HepG2 (cell line): ENCODE measurements at regions not wholly inside any gene's neighbourhood (a gene's known extent, or its start where the extent isn't known, plus 50 kb on each side); places are given as distances from the start of the nearest gene placed in this dataset.

ENCODE experiments used
- ATAC-seq: fragments of 200-7000 bp; cut with Tn5 transposase; 3 replicates; pipeline ENCODE4 v1.9.1; 2020; ENCODE audit warnings: mild to moderate bottlenecking, moderate library complexity
- BruUV-seq: library from RNA; stranded (reverse); fragments of 400-500 nt; replicated peaks from 2 replicates; lab custom pipeline; 2021; lab: Mats Ljungman, UMichigan
- CTCF ChIA-PET: fragments of 300-600 bp; formaldehyde crosslinking; extraction: SDS; loops from one replicate; lab custom pipeline; 2021; ENCODE audit warnings: low total read pairs, inconsistent platforms, low intra/inter-chr PET ratio; lab: Yijun Ruan, JAX
- POLR2A ChIA-PET: fragments of 350-600 bp; sonication (Branson Sonifier 250); formaldehyde crosslinking; loops from one replicate; lab custom pipeline; 2020; ENCODE audit warnings: antibody characterized with exemption, inconsistent platforms; lab: Yijun Ruan, JAX
- DNase-seq: peaks from one replicate; pipeline ENCODE4 v3.0.0-alpha.2; 2015; ENCODE audit warnings: low spot score
- FAIRE-seq: peaks from 3 replicates; lab custom pipeline; 2011; peaks lifted over from hg19 to GRCh38; lab: Jason Lieb, UNC
- H2AFZ ChIP-seq: one replicate; pipeline ENCODE4 v1.6.1; 2011; ENCODE audit warnings: low read length, inconsistent platforms
- H3K27ac ChIP-seq: fragments of 300-600 bp; 3 replicates; pipeline ENCODE4 v1.8.0; 2011; ENCODE audit warnings: mixed run types, mild to moderate bottlenecking, mixed read lengths, low read length, inconsistent platforms; ENCODE audit not compliant: insufficient read depth; ENCODE audit errors: extremely low read length
- H3K27me3 ChIP-seq, 2 experiments: fragments of 200-600 bp in 1 of 2; 2 replicates in 1 of 2; 3 replicates in 1 of 2; pipeline versions ENCODE4 v1.6.0 to v1.8.0; 2011; ENCODE audit warnings: low read length in 2 of 2, mild to moderate bottlenecking in 2 of 2, moderate library complexity in 2 of 2, inconsistent platforms in 1 of 2; ENCODE audit not compliant: insufficient read depth in 2 of 2, control insufficient read depth in 1 of 2
- H3K36me3 ChIP-seq, 2 experiments: fragments of 200-600 bp in 1 of 2; replicated peaks in 1 of 2; 2 replicates in 1 of 2; 3 replicates in 1 of 2; pipeline versions ENCODE4 v1.5.1 to v1.8.0; 2011; ENCODE audit warnings: low read length in 2 of 2, inconsistent platforms in 1 of 2; ENCODE audit not compliant: insufficient read depth in 2 of 2, control insufficient read depth in 1 of 2
- H3K4me1 ChIP-seq: 2 replicates; pipeline ENCODE4 v1.5.1; 2012; ENCODE audit warnings: low read length, inconsistent platforms; ENCODE audit not compliant: insufficient read depth
- H3K4me2 ChIP-seq: 2 replicates; pipeline ENCODE4 v1.6.0; 2011; ENCODE audit warnings: low read depth, low read length, inconsistent platforms
- H3K4me3 ChIP-seq, 3 experiments: fragments of 200-600 bp in 1 of 3; sonication (generic), shearing (Covaris generic) in 1 of 3; replicated peaks in 1 of 3; 2 replicates each; pipeline ENCODE4 v1.5.1; 2011 to 2016; ENCODE audit warnings: low read length in 3 of 3, inconsistent platforms in 2 of 3, low read depth in 2 of 3, mild to moderate bottlenecking in 2 of 3, control low read depth in 1 of 3, mixed read lengths in 1 of 3; ENCODE audit not compliant: insufficient read depth in 1 of 3
- H3K79me2 ChIP-seq: one replicate; pipeline ENCODE4 v1.6.1; 2011; ENCODE audit warnings: low read length, inconsistent platforms; ENCODE audit not compliant: insufficient read depth
- H3K9ac ChIP-seq: 2 replicates; pipeline ENCODE4 v1.6.0; 2011; ENCODE audit warnings: mild to moderate bottlenecking, low read depth, low read length, inconsistent platforms; ENCODE audit not compliant: insufficient read depth
- H3K9me3 ChIP-seq: 2 replicates; pipeline ENCODE4 v1.5.1; 2012; ENCODE audit warnings: mild to moderate bottlenecking, low read length
- H4K20me1 ChIP-seq: 2 replicates; pipeline ENCODE4 v1.6.0; 2011; ENCODE audit warnings: inconsistent platforms, mild to moderate bottlenecking, low read length, moderate library complexity; ENCODE audit not compliant: insufficient read depth
- BRD4 ChIP-seq: sonication (generic); formaldehyde crosslinking; IDR thresholded peaks from 2 replicates; pipeline ENCODE4 v1.4.0; 2020; ENCODE audit warnings: missing genetic modification reagents
- DR1 ChIP-seq: sonication (generic); formaldehyde crosslinking; IDR thresholded peaks from 2 replicates; pipeline ENCODE4 v1.8.0; 2021; ENCODE audit warnings: mild to moderate bottlenecking, missing genetic modification reagents, inconsistent platforms
- GTF3A ChIP-seq: sonication (generic); formaldehyde crosslinking; conservative IDR thresholded peaks from 2 replicates; pipeline ENCODE4 v1.4.0; 2020; ENCODE audit warnings: mild to moderate bottlenecking, missing genetic modification reagents
- HMG20B ChIP-seq: conservative IDR thresholded peaks from 2 replicates; pipeline ENCODE4 v1.6.1; 2016; ENCODE audit warnings: missing genetic modification reagents, missing compliant biosample characterization
- PHF8 ChIP-seq: sonication (generic); formaldehyde crosslinking; IDR thresholded peaks from 2 replicates; pipeline ENCODE4 v1.5.0; 2020; ENCODE audit warnings: missing genetic modification reagents
- SUZ12 ChIP-seq: fragments of 150-350 bp; IDR thresholded peaks from 2 replicates; pipeline ENCODE4 v1.6.1; 2014; ENCODE audit warnings: low read depth, low read length
- TFDP2 ChIP-seq: sonication (generic); formaldehyde crosslinking; IDR thresholded peaks from 2 replicates; pipeline ENCODE4 v1.4.0; 2020; ENCODE audit warnings: missing genetic modification reagents
- ZFP91 ChIP-seq: sonication (generic); formaldehyde crosslinking; IDR thresholded peaks from 2 replicates; pipeline ENCODE4 v1.9.0; 2022; ENCODE audit warnings: missing genetic modification reagents, mild to moderate bottlenecking, borderline replicate concordance
- ZIK1 ChIP-seq: sonication (generic); formaldehyde crosslinking; IDR thresholded peaks from 2 replicates; pipeline ENCODE4 v1.5.0; 2020; ENCODE audit warnings: mild to moderate bottlenecking, low read depth, missing genetic modification reagents, borderline replicate concordance
- ZNF235 ChIP-seq: sonication (generic); formaldehyde crosslinking; IDR thresholded peaks from 2 replicates; pipeline ENCODE4 v1.8.1; 2023; ENCODE audit warnings: mild to moderate bottlenecking, missing genetic modification reagents, borderline replicate concordance
- ZNF292 ChIP-seq: sonication (generic); formaldehyde crosslinking; IDR thresholded peaks from 2 replicates; pipeline ENCODE4 v1.8.1; 2022; ENCODE audit warnings: mild to moderate bottlenecking, low read depth, missing genetic modification reagents, borderline replicate concordance
- ZNF329 ChIP-seq: sonication (generic); formaldehyde crosslinking; IDR thresholded peaks from 2 replicates; pipeline ENCODE4 v1.9.0; 2021; ENCODE audit warnings: low read depth, mild to moderate bottlenecking, missing genetic modification reagents
- ZNF558 ChIP-seq: sonication (generic); formaldehyde crosslinking; IDR thresholded peaks from 2 replicates; pipeline ENCODE4 v1.9.0; 2022; ENCODE audit warnings: mild to moderate bottlenecking, missing genetic modification reagents, borderline replicate concordance
- ZNF639 ChIP-seq: conservative IDR thresholded peaks from 2 replicates; pipeline ENCODE4 v1.6.1; 2018; ENCODE audit warnings: missing genetic modification reagents
- ZNF772 ChIP-seq: sonication (generic); formaldehyde crosslinking; IDR thresholded peaks from 2 replicates; pipeline ENCODE4 v1.5.0; 2020; ENCODE audit warnings: mild to moderate bottlenecking, missing genetic modification reagents
- WGBS: methylation state at CpG from one replicate; pipeline ENCODE4 v1.1.6; 2017; ENCODE audit warnings: low lambda C conversion rate; 5-methylcytosine and 5-hydroxymethylcytosine counted together
- in situ Hi-C: cut with HindIII; loops from 2 replicates; pipeline ENCODE4 v1.10.0; 2017; ENCODE audit warnings: low pct_unique_long_range_greater_than_20kb; ENCODE audit not compliant: extremely low pct_ligation_motif_present
- intact Hi-C: fragments of 100-400 bp; cut with micrococcal nuclease; formaldehyde crosslinking; loops from one replicate; pipeline ENCODE4 v1.10.0; 2022; ENCODE audit not compliant: unreplicated experiment
- TF ChIP-seq, protein P1 (sequence below): sonication (generic); formaldehyde crosslinking; IDR thresholded peaks from 2 replicates; pipeline ENCODE4 v1.4.0; 2020; ENCODE audit warnings: missing genetic modification reagents
- TF ChIP-seq, protein P2 (sequence below): IDR thresholded peaks from 2 replicates; pipeline ENCODE4 v1.6.1; 2012; ENCODE audit warnings: inconsistent platforms
- TF ChIP-seq, protein P3 (sequence below): sonication (generic); formaldehyde crosslinking; IDR thresholded peaks from 2 replicates; pipeline ENCODE4 v1.8.0; 2022; ENCODE audit warnings: low read depth, missing genetic modification reagents

DNA sequence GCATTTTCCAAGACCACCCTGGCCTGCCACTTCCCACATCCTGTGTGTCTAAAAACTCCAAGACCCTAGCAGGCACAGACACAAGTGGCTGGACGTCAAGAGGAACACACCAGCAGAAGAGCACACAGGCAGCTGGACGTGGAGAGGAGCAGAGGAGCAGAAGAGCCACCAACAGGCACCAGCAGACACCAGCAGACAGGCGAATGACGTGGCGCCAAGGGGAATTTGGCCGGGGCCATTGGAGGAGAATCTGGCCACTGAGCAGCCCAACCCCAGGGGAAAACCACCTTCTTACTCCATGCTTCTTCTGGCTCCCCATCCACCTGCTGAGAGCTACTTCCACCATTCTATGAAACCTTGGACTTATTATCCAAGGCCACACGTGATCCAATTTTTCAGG, 243.1 kb upstream of the CTSO start:
- H3K4me3 ChIP-seq = no peak overlapping the region
- H4K20me1 ChIP-seq = no peaks in the 10 kb centered on the region
- FAIRE-seq (no peak), DNase-seq (no peak), ATAC-seq (no peak)
- no peak overlapping the region for H3K9ac ChIP-seq
- BruUV-seq = no TSS peak
- ChIA-PET POLR2A (no interaction called here), CTCF (no interaction called here)
- peaks cover 11% of the 10 kb centered on the region for H3K4me1 ChIP-seq
- no peak overlapping the region for H3K4me2 ChIP-seq
- no peaks in the 10 kb centered on the region for H3K36me3 ChIP-seq
- in situ Hi-C loops = no loop called here
- no peaks in the 10 kb centered on the region for H3K79me2 ChIP-seq
- H3K27me3 ChIP-seq = no peaks in the 10 kb centered on the region
- intact Hi-C loops = no loop called here
- WGBS = 28% methylated on average over 6 of the region's 7 CpGs
- no peak overlapping the region for H3K27ac ChIP-seq
- TF ChIP-seq ZNF558 (CRISPR knock-in tag) = no peak
- no peak for TF ChIP-seq ZNF235 (CRISPR knock-in tag)
- TF ChIP-seq ZNF772 (CRISPR knock-in tag) = no peak
- no peak for TF ChIP-seq BRD4
- TF ChIP-seq, protein P1, sequence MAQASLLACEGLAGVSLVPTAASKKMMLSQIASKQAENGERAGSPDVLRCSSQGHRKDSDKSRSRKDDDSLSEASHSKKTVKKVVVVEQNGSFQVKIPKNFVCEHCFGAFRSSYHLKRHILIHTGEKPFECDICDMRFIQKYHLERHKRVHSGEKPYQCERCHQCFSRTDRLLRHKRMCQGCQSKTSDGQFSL (CRISPR knock-in tag) = no peak
- no peak for TF ChIP-seq ZNF329 (CRISPR knock-in tag)
- no peak for TF ChIP-seq HMG20B (CRISPR knock-in tag)
- TF ChIP-seq, protein P2, sequence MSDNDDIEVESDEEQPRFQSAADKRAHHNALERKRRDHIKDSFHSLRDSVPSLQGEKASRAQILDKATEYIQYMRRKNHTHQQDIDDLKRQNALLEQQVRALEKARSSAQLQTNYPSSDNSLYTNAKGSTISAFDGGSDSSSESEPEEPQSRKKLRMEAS = no peak
- no peak for TF ChIP-seq PHF8
- no peak for TF ChIP-seq SUZ12
- TF ChIP-seq DR1 (CRISPR knock-in tag) = no peak
- TF ChIP-seq TFDP2 (CRISPR knock-in tag) = no peak
- TF ChIP-seq ZNF292 (CRISPR knock-in tag) = no peak
- TF ChIP-seq ZIK1 (CRISPR knock-in tag) = no peak
- TF ChIP-seq ZFP91 (CRISPR knock-in tag) = no peak
- TF ChIP-seq GTF3A (CRISPR knock-in tag) = no peak
- TF ChIP-seq ZNF639 (CRISPR knock-in tag) = no peak
- TF ChIP-seq, protein P3, sequence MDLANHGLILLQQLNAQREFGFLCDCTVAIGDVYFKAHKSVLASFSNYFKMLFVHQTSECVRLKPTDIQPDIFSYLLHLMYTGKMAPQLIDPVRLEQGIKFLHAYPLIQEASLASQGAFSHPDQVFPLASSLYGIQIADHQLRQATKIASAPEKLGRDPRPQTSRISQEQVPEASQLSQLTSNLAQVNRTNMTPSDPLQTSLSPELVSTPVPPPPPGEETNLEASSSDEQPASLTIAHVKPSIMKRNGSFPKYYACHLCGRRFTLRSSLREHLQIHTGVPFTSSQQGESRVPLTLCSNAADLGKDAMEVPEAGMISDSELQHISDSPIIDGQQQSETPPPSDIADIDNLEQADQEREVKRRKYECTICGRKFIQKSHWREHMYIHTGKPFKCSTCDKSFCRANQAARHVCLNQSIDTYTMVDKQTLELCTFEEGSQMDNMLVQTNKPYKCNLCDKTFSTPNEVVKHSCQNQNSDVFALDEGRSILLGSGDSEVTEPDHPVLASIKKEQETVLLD (CRISPR knock-in tag) = no peak
- H3K9me3 ChIP-seq = no peaks in the 10 kb centered on the region
- no peak overlapping the region for H2AFZ ChIP-seq
